Ishikawa (cell line): ENCODE measurements at regions not wholly inside any gene's neighbourhood (a gene's known extent, or its start where the extent isn't known, plus 50 kb on each side); places are given as distances from the start of the nearest gene placed in this dataset.

Source experiments
- CEBPB ChIP-seq: IDR thresholded peaks from 2 replicates; pipeline ENCODE4 v1.6.1; 2012
- CREB1 ChIP-seq: IDR thresholded peaks from 2 replicates; pipeline ENCODE4 v1.6.1; 2012; ENCODE audit warnings: low read depth
- EP300 ChIP-seq: IDR thresholded peaks from 2 replicates; pipeline ENCODE4 v1.6.1; 2012; ENCODE audit warnings: borderline replicate concordance
- FOXM1 ChIP-seq: IDR thresholded peaks from 2 replicates; pipeline ENCODE4 v1.6.1; 2012; ENCODE audit warnings: low read depth, borderline replicate concordance
- RAD21 ChIP-seq: IDR thresholded peaks from 2 replicates; pipeline ENCODE4 v1.6.1; 2012; ENCODE audit warnings: low read depth
- REST ChIP-seq: IDR thresholded peaks from 2 replicates; pipeline ENCODE4 v1.6.1; 2012; ENCODE audit warnings: low read depth, mild to moderate bottlenecking
- TAF1 ChIP-seq: IDR thresholded peaks from 2 replicates; pipeline ENCODE4 v1.6.1; 2012; ENCODE audit warnings: low read depth, mild to moderate bottlenecking
- YY1 ChIP-seq: IDR thresholded peaks from 2 replicates; pipeline ENCODE4 v1.6.1; 2012; ENCODE audit warnings: low read depth
- TF ChIP-seq, protein P1 (sequence below): IDR thresholded peaks from 2 replicates; pipeline ENCODE4 v1.6.1; 2012

GRCh38 chr2:72050734-72051133 is 96.9 kb downstream of the CYP26B1 start:
- TF ChIP-seq, protein P1, sequence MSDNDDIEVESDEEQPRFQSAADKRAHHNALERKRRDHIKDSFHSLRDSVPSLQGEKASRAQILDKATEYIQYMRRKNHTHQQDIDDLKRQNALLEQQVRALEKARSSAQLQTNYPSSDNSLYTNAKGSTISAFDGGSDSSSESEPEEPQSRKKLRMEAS, result no peak
- TF ChIP-seq CEBPB (no peak), EP300 (no peak), RAD21 (no peak), YY1 (no peak), CREB1 (no peak), FOXM1 (no peak), REST (no peak), TAF1 (no peak)
